Esophagus (tissue), 2 donors: ENCODE measurements at regions not wholly inside any gene's neighbourhood (a gene's known extent, or its start where the extent isn't known, plus 50 kb on each side); places are given as distances from the start of the nearest gene placed in this dataset.
A peak's percentile ranks its signal among the peaks of the same experiment; 100 is the strongest.

Experiments
- H3K27ac ChIP-seq, 2 donors: one replicate each; pipeline ENCODE4 v1.5.1; 2013; ENCODE audit warnings: low read depth in 2 of 2, mild to moderate bottlenecking in 2 of 2, inconsistent platforms in 1 of 2, low read length in 1 of 2, moderate library complexity in 1 of 2
- H3K27me3 ChIP-seq, 2 donors: one replicate each; pipeline ENCODE4 v1.6.1; 2013; ENCODE audit warnings: low read length in 2 of 2, control low read depth in 1 of 2, mild to moderate bottlenecking in 1 of 2; ENCODE audit not compliant: insufficient read depth in 2 of 2, control insufficient read depth in 1 of 2
- H3K36me3 ChIP-seq, 2 donors: one replicate each; pipeline ENCODE4 v1.6.1; 2013; ENCODE audit warnings: low read length in 1 of 2; ENCODE audit not compliant: control insufficient read depth in 2 of 2, insufficient read depth in 2 of 2
- H3K4me1 ChIP-seq, 2 donors: one replicate each; pipeline ENCODE4 v1.6.1; 2013; ENCODE audit warnings: low read length in 1 of 2; ENCODE audit not compliant: control insufficient read depth in 2 of 2, insufficient read depth in 2 of 2
- H3K4me3 ChIP-seq, 2 donors: one replicate each; pipeline ENCODE4 v1.5.1; 2013; ENCODE audit warnings: low read length in 2 of 2, mild to moderate bottlenecking in 2 of 2, low read depth in 1 of 2, moderate library complexity in 1 of 2
- H3K9me3 ChIP-seq, 2 donors: one replicate each; pipeline ENCODE4 v1.6.1; 2013; ENCODE audit warnings: mild to moderate bottlenecking in 2 of 2, low read depth in 1 of 2, low read length in 1 of 2, moderate library complexity in 1 of 2; ENCODE audit not compliant: control insufficient read depth in 2 of 2, insufficient read depth in 1 of 2
- WGBS, 2 donors: extraction: QIAGEN DNeasy Blood & Tissue Kit; methylation state at CpG; one replicate each; pipeline ENCODE4 v1.1.7; 2013; 5-methylcytosine and 5-hydroxymethylcytosine counted together
- donor health status: healthy with polysubstance abuse.
- donor health status: Bipolar disorder and iron deficiency.

GRCh38 chr6:6886171-6886885 is 221.4 kb upstream of the RREB1 start:
- H3K4me3 ChIP-seq: no peak overlapping the region
- H3K27me3 ChIP-seq: no peaks in the 10 kb centered on the region
- H3K4me1 ChIP-seq: peaks cover 3 to 23% of the 10 kb centered on the region in 2 donors
- H3K36me3 ChIP-seq: no peaks in the 10 kb centered on the region
- H3K9me3 ChIP-seq: no peaks in the 10 kb centered on the region
- 63 to 65% methylated on average over 13 of the region's 13 CpGs for WGBS, 2 donors
- peak overlapping the region; percentile 75 to 86 for H3K27ac ChIP-seq

GRCh38 chr6:6886886-6887285 is 220.9 kb upstream of the RREB1 start:
- Histone ChIP-seq H3K4me3 (no peak overlapping the region), H3K36me3 (no peaks in the 10 kb centered on the region), H3K27me3 (no peaks in the 10 kb centered on the region), H3K27ac (peak overlapping the region in 1 of 2 donors; percentile 75), H3K4me1 (peaks cover 3 to 23% of the 10 kb centered on the region in 2 donors), H3K9me3 (no peaks in the 10 kb centered on the region)
- WGBS, 2 donors: 94 to 95% methylated on average over 9 of the region's 9 CpGs

GRCh38 chr6:6889601-6890000 is 218.2 kb upstream of the RREB1 start:
- H3K4me1 ChIP-seq: peaks cover 3 to 16% of the 10 kb centered on the region in 2 donors
- no peak overlapping the region for H3K4me3 ChIP-seq
- no peaks in the 10 kb centered on the region for H3K9me3 ChIP-seq
- H3K36me3 ChIP-seq: no peaks in the 10 kb centered on the region
- no peaks in the 10 kb centered on the region for H3K27me3 ChIP-seq
- peak overlapping the region in 1 of 2 donors; percentile 35 for H3K27ac ChIP-seq
- 73 to 81% methylated on average over 4 of the region's 4 CpGs for WGBS, 2 donors

GRCh38 chr6:6890400-6890858 is 217.3 kb upstream of the RREB1 start:
- Histone ChIP-seq H3K36me3 (no peaks in the 10 kb centered on the region), H3K4me3 (no peak overlapping the region), H3K4me1 (peaks cover 3 to 15% of the 10 kb centered on the region in 2 donors), H3K9me3 (no peaks in the 10 kb centered on the region), H3K27me3 (no peaks in the 10 kb centered on the region), H3K27ac (peak overlapping the region; percentile 60 to 94)
- 19 to 44% methylated on average over 6 of the region's 6 CpGs for WGBS, 2 donors

GRCh38 chr6:6891125-6891721 is 216.5 kb upstream of the RREB1 start:
- WGBS, 2 donors: 63 to 73% methylated on average over 8 of the region's 8 CpGs
- no peaks in the 10 kb centered on the region for H3K27me3 ChIP-seq
- peak overlapping the region; percentile 60 to 94 for H3K27ac ChIP-seq

GRCh38 chr6:6891949-6892461 is 215.8 kb upstream of the RREB1 start:
- H3K4me1 ChIP-seq: peaks cover 0 to 7% of the 10 kb centered on the region in 2 donors
- H3K36me3 ChIP-seq: no peaks in the 10 kb centered on the region
- no peaks in the 10 kb centered on the region for H3K9me3 ChIP-seq
- no peak overlapping the region for H3K4me3 ChIP-seq
- no peaks in the 10 kb centered on the region for H3K27me3 ChIP-seq
- 50 to 55% methylated on average over 6 of the region's 6 CpGs for WGBS, 2 donors
- H3K27ac ChIP-seq: peak overlapping the region; percentile 60 to 94

More at GRCh38 chr6:6891125-6891721, 216.5 kb upstream of the RREB1 start:
- H3K9me3 ChIP-seq: no peaks in the 10 kb centered on the region
- no peaks in the 10 kb centered on the region for H3K36me3 ChIP-seq
- H3K4me3 ChIP-seq: no peak overlapping the region
- peaks cover 3 to 9% of the 10 kb centered on the region in 2 donors for H3K4me1 ChIP-seq

GRCh38 chr6:6892744-6893583 is 214.8 kb upstream of the RREB1 start:
- WGBS, 2 donors: 78 to 80% methylated on average over 17 of the region's 17 CpGs
- no peaks in the 10 kb centered on the region for H3K36me3 ChIP-seq
- H3K27me3 ChIP-seq: no peaks in the 10 kb centered on the region
- no peaks in the 10 kb centered on the region for H3K9me3 ChIP-seq
- H3K4me1 ChIP-seq: peaks cover 0 to 7% of the 10 kb centered on the region in 2 donors
- no peak overlapping the region for H3K4me3 ChIP-seq
- H3K27ac ChIP-seq: peak overlapping the region; percentile 60 to 94

- Histone ChIP-seq H3K4me3 (no peak overlapping the region), H3K9me3 (no peaks in the 10 kb centered on the region), H3K4me1 (peaks cover 0 to 7% of the 10 kb centered on the region in 2 donors), H3K27me3 (no peaks in the 10 kb centered on the region), H3K27ac (peak overlapping the region; percentile 60 to 90), H3K36me3 (no peaks in the 10 kb centered on the region)
- WGBS, 2 donors: 47 to 69% methylated on average over 19 of the region's 19 CpGs
Measured at GRCh38 chr6:6893701-6894100, 214.1 kb upstream of the RREB1 start.

- H3K4me3 ChIP-seq: no peak overlapping the region
- peaks cover 0 to 1% of the 10 kb centered on the region in 2 donors for H3K4me1 ChIP-seq
- 90 to 95% methylated on average over 3 of the region's 3 CpGs for WGBS, 2 donors
- no peak overlapping the region for H3K27ac ChIP-seq
- no peaks in the 10 kb centered on the region for H3K9me3 ChIP-seq
- H3K27me3 ChIP-seq: no peaks in the 10 kb centered on the region
- no peaks in the 10 kb centered on the region for H3K36me3 ChIP-seq
Measured at GRCh38 chr6:6895929-6896328, 211.8 kb upstream of the RREB1 start.
